HEK293 (cell line): ENCODE measurements at regions not wholly inside any gene's neighbourhood (a gene's known extent, or its start where the extent isn't known, plus 50 kb on each side); places are given as distances from the start of the nearest gene placed in this dataset.

Source experiments
- CTCF ChIA-PET: fragments of 350-600 bp; formaldehyde crosslinking; extraction: SDS; loops from one replicate; lab custom pipeline; 2021; ENCODE audit warnings: antibody characterized with exemption; lab: Yijun Ruan, JAX
- POLR2A ChIA-PET: fragments of 300-600 bp; formaldehyde crosslinking; extraction: SDS; loops from one replicate; lab custom pipeline; 2020; ENCODE audit warnings: antibody characterized with exemption, inconsistent platforms; lab: Yijun Ruan, JAX
- H3K27ac ChIP-seq: fragments of 200-500 bp; sonication (Bioruptor generic); 2 replicates; pipeline ENCODE4 v1.5.1; 2014; ENCODE audit warnings: low read depth, low read length, control low read depth, inconsistent platforms; ENCODE audit errors: extremely low read depth
- H3K36me3 ChIP-seq, 2 experiments: fragments of 200-500 bp in 1 of 2; sonication (Bioruptor generic) in 1 of 2; 1 replicate in 1 of 2; 2 replicates in 1 of 2; pipeline ENCODE4 v1.5.1; 2014 to 2017; ENCODE audit warnings: inconsistent platforms in 2 of 2, low read length in 2 of 2; ENCODE audit not compliant: control insufficient read depth in 2 of 2, insufficient read depth in 1 of 2
- H3K4me1 ChIP-seq: fragments of 200-500 bp; sonication (Bioruptor generic); 2 replicates; pipeline ENCODE4 v1.5.1; 2014; ENCODE audit warnings: mild to moderate bottlenecking, low read length, inconsistent platforms; ENCODE audit not compliant: control insufficient read depth, insufficient read depth
- H3K4me3 ChIP-seq: 2 replicates; pipeline ENCODE4 v1.5.1; 2011; ENCODE audit warnings: low read depth, mild to moderate bottlenecking, control low read depth, low read length, moderate library complexity
- H3K9me3 ChIP-seq: fragments of 200-500 bp; sonication (Bioruptor generic); 2 replicates; pipeline ENCODE4 v1.5.1; 2014; ENCODE audit warnings: low read depth, low read length, inconsistent platforms; ENCODE audit not compliant: control insufficient read depth, insufficient read depth
- BCL11B ChIP-seq: fragments of 450-650 bp; formaldehyde crosslinking; IDR thresholded peaks from 2 replicates; pipeline ENCODE4 v1.5.1; 2016; ENCODE audit warnings: low read depth, missing biosample characterization, missing genetic modification characterization
- GLI2 ChIP-seq: fragments of 450-650 bp; formaldehyde crosslinking; IDR thresholded peaks from 2 replicates; pipeline ENCODE4; 2017; ENCODE audit warnings: missing biosample characterization, missing genetic modification characterization, low read depth, borderline replicate concordance
- HOXA7 ChIP-seq: sonication (generic); formaldehyde crosslinking; IDR thresholded peaks from 2 replicates; pipeline ENCODE4 v1.8.1; 2022; ENCODE audit warnings: missing genetic modification reagents, borderline replicate concordance
- MYNN ChIP-seq: fragments of 450-650 bp; formaldehyde crosslinking; IDR thresholded peaks from 2 replicates; pipeline ENCODE4 v1.5.1; 2016; ENCODE audit warnings: missing biosample characterization, missing genetic modification characterization, borderline replicate concordance
- RBAK ChIP-seq: fragments of 450-650 bp; formaldehyde crosslinking; IDR thresholded peaks from 2 replicates; pipeline ENCODE4 v1.5.1; 2016; ENCODE audit warnings: missing biosample characterization, missing genetic modification characterization
- REST ChIP-seq: fragments of 450-650 bp; formaldehyde crosslinking; IDR thresholded peaks from 2 replicates; pipeline ENCODE4 v1.5.1; 2016; ENCODE audit warnings: missing biosample characterization, missing genetic modification characterization
- ZBTB1 ChIP-seq: fragments of 450-650 bp; formaldehyde crosslinking; IDR thresholded peaks from 2 replicates; pipeline ENCODE4 v1.5.1; 2016; ENCODE audit warnings: missing biosample characterization, missing genetic modification characterization
- ZBTB48 ChIP-seq: fragments of 450-650 bp; formaldehyde crosslinking; IDR thresholded peaks from 2 replicates; pipeline ENCODE4 v1.5.1; 2016; ENCODE audit warnings: missing biosample characterization, missing genetic modification characterization
- ZBTB7A ChIP-seq: fragments of 450-650 bp; formaldehyde crosslinking; IDR thresholded peaks from 2 replicates; pipeline ENCODE4 v1.5.1; 2016; ENCODE audit warnings: low read depth, missing biosample characterization, missing genetic modification characterization
- ZFP3 ChIP-seq: fragments of 450-650 bp; formaldehyde crosslinking; IDR thresholded peaks from 2 replicates; pipeline ENCODE4 v1.5.1; 2016; ENCODE audit warnings: low read depth, missing biosample characterization, missing genetic modification characterization
- ZNF146 ChIP-seq: fragments of 450-650 bp; formaldehyde crosslinking; IDR thresholded peaks from 2 replicates; pipeline ENCODE4 v1.5.1; 2016; ENCODE audit warnings: missing biosample characterization, missing genetic modification characterization
- ZNF174 ChIP-seq: fragments of 450-650 bp; formaldehyde crosslinking; IDR thresholded peaks from 2 replicates; pipeline ENCODE4 v1.5.0; 2017; ENCODE audit warnings: missing biosample characterization, mild to moderate bottlenecking, missing genetic modification characterization
- ZNF19 ChIP-seq: fragments of 450-650 bp; formaldehyde crosslinking; IDR thresholded peaks from 2 replicates; pipeline ENCODE4; 2016; ENCODE audit warnings: missing biosample characterization, missing genetic modification characterization, low read depth
- ZNF202 ChIP-seq: fragments of 450-650 bp; formaldehyde crosslinking; IDR thresholded peaks from 2 replicates; pipeline ENCODE4 v1.5.1; 2016; ENCODE audit warnings: missing biosample characterization, missing genetic modification characterization, borderline replicate concordance
- ZNF324 ChIP-seq: fragments of 450-650 bp; formaldehyde crosslinking; IDR thresholded peaks from 2 replicates; pipeline ENCODE4 v1.5.1; 2016; ENCODE audit warnings: missing biosample characterization, missing genetic modification characterization
- ZNF394 ChIP-seq: fragments of 450-650 bp; formaldehyde crosslinking; IDR thresholded peaks from 2 replicates; pipeline ENCODE4 v1.5.1; 2016; ENCODE audit warnings: missing biosample characterization, missing genetic modification characterization, mild to moderate bottlenecking, moderate library complexity, borderline replicate concordance
- ZNF473 ChIP-seq: fragments of 450-650 bp; formaldehyde crosslinking; IDR thresholded peaks from 2 replicates; pipeline ENCODE4 v1.5.1; 2017; ENCODE audit warnings: missing biosample characterization, missing genetic modification characterization
- ZNF501 ChIP-seq: fragments of 450-650 bp; formaldehyde crosslinking; IDR thresholded peaks from 2 replicates; pipeline ENCODE4 v1.5.1; 2016; ENCODE audit warnings: missing biosample characterization, missing genetic modification characterization
- ZNF555 ChIP-seq: fragments of 450-650 bp; formaldehyde crosslinking; conservative IDR thresholded peaks from 2 replicates; pipeline ENCODE4 v1.5.1; 2017; ENCODE audit warnings: missing biosample characterization, mild to moderate bottlenecking, missing genetic modification characterization, inconsistent platforms
- ZNF664 ChIP-seq: fragments of 450-650 bp; formaldehyde crosslinking; IDR thresholded peaks from 2 replicates; pipeline ENCODE4 v1.5.1; 2016; ENCODE audit warnings: missing biosample characterization, missing genetic modification characterization
- ZNF670 ChIP-seq: fragments of 450-650 bp; formaldehyde crosslinking; IDR thresholded peaks from 2 replicates; pipeline ENCODE4 v1.5.1; 2016; ENCODE audit warnings: missing biosample characterization, missing genetic modification characterization, low read depth
- ZNF677 ChIP-seq: fragments of 450-650 bp; IDR thresholded peaks from 2 replicates; pipeline ENCODE4 v1.5.0; 2018; ENCODE audit warnings: missing biosample characterization, mild to moderate bottlenecking, missing genetic modification characterization, moderate library complexity
- ZNF707 ChIP-seq: fragments of 450-650 bp; formaldehyde crosslinking; IDR thresholded peaks from 2 replicates; pipeline ENCODE4 v1.5.1; 2016; ENCODE audit warnings: missing biosample characterization, missing genetic modification characterization
- ZNF76 ChIP-seq: fragments of 450-650 bp; formaldehyde crosslinking; IDR thresholded peaks from 2 replicates; pipeline ENCODE4; 2016; ENCODE audit warnings: low read depth, missing biosample characterization, missing genetic modification characterization, borderline replicate concordance
- TF ChIP-seq, protein P1 (sequence below): fragments of 450-650 bp; formaldehyde crosslinking; IDR thresholded peaks from 2 replicates; pipeline ENCODE4 v1.5.1; 2016; ENCODE audit warnings: missing biosample characterization, missing genetic modification characterization
- TF ChIP-seq, protein P2 (sequence below): fragments of 450-650 bp; formaldehyde crosslinking; IDR thresholded peaks from 2 replicates; pipeline ENCODE4 v1.5.1; 2016; ENCODE audit warnings: missing biosample characterization, missing genetic modification characterization

GRCh38 chr20:11278461-11278860, 604.7 kb upstream of the JAG1 start:
- no peak for TF ChIP-seq ZNF76 (tag by site-specific recombination)
- no peak for TF ChIP-seq ZNF670
- no peak for TF ChIP-seq ZBTB1 (tag by site-specific recombination)
- no peak for TF ChIP-seq REST (tag by site-specific recombination)
- TF ChIP-seq RBAK (tag by site-specific recombination), result no peak
- no peak for TF ChIP-seq ZFP3
- no peak for TF ChIP-seq ZNF174
- TF ChIP-seq ZNF324 (tag by site-specific recombination), result no peak
- TF ChIP-seq ZNF146 (tag by site-specific recombination), result no peak
- no peak for TF ChIP-seq ZNF473 (tag by site-specific recombination)
- TF ChIP-seq, protein P1, sequence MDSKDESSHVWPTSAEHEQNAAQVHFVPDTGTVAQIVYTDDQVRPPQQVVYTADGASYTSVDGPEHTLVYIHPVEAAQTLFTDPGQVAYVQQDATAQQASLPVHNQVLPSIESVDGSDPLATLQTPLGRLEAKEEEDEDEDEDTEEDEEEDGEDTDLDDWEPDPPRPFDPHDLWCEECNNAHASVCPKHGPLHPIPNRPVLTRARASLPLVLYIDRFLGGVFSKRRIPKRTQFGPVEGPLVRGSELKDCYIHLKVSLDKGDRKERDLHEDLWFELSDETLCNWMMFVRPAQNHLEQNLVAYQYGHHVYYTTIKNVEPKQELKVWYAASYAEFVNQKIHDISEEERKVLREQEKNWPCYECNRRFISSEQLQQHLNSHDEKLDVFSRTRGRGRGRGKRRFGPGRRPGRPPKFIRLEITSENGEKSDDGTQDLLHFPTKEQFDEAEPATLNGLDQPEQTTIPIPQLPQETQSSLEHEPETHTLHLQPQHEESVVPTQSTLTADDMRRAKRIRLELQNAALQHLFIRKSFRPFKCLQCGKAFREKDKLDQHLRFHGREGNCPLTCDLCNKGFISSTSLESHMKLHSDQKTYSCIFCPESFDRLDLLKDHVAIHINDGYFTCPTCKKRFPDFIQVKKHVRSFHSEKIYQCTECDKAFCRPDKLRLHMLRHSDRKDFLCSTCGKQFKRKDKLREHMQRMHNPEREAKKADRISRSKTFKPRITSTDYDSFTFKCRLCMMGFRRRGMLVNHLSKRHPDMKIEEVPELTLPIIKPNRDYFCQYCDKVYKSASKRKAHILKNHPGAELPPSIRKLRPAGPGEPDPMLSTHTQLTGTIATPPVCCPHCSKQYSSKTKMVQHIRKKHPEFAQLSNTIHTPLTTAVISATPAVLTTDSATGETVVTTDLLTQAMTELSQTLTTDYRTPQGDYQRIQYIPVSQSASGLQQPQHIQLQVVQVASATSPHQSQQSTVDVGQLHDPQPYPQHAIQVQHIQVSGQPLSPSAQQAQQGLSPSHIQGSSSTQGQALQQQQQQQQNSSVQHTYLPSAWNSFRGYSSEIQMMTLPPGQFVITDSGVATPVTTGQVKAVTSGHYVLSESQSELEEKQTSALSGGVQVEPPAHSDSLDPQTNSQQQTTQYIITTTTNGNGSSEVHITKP (tag by site-specific recombination), result no peak
- no peak for TF ChIP-seq HOXA7 (CRISPR knock-in tag)
- TF ChIP-seq ZBTB48 (tag by site-specific recombination), result no peak
- TF ChIP-seq ZNF202 (tag by site-specific recombination), result no peak
- TF ChIP-seq ZBTB7A (tag by site-specific recombination), result no peak
- TF ChIP-seq BCL11B (tag by site-specific recombination), result no peak
- no peaks in the 10 kb centered on the region; the same call in 1 of the 2 replicates for H3K9me3 ChIP-seq
- POLR2A ChIA-PET, result no interaction called here
- no peaks in the 10 kb centered on the region for H3K4me1 ChIP-seq
- H3K27ac ChIP-seq, result no peak overlapping the region
- no peak overlapping the region for H3K4me3 ChIP-seq
- CTCF ChIA-PET, result interaction anchor here (0.6 to 0.7 kb wide), 2 partner anchors 11 to 145 kb away, joined by 4 to 5 read pairs; no protein-coding TSS in a partner anchor
- H3K36me3 ChIP-seq, result no peaks in the 10 kb centered on the region

- ChIA-PET POLR2A (no interaction called here), CTCF (interaction anchor here (0.6 kb wide), 1 partner anchor 690 kb away, joined by 4 read pairs; no protein-coding TSS in a partner anchor)
- Histone ChIP-seq H3K27ac (no peak overlapping the region), H3K36me3 (no peaks in the 10 kb centered on the region), H3K9me3 (no peaks in the 10 kb centered on the region; the same call in 1 of the 2 replicates), H3K4me3 (no peak overlapping the region), H3K4me1 (no peaks in the 10 kb centered on the region)
- TF ChIP-seq ZNF394 (tag by site-specific recombination) (no peak), MYNN (tag by site-specific recombination) (no peak), ZNF707 (tag by site-specific recombination) (no peak), ZNF19 (tag by site-specific recombination) (no peak), ZNF501 (tag by site-specific recombination) (no peak), ZNF555 (no peak), ZNF677 (tag by site-specific recombination) (no peak), GLI2 (tag by site-specific recombination) (no peak), ZNF664 (tag by site-specific recombination) (no peak)
- TF ChIP-seq, protein P2, sequence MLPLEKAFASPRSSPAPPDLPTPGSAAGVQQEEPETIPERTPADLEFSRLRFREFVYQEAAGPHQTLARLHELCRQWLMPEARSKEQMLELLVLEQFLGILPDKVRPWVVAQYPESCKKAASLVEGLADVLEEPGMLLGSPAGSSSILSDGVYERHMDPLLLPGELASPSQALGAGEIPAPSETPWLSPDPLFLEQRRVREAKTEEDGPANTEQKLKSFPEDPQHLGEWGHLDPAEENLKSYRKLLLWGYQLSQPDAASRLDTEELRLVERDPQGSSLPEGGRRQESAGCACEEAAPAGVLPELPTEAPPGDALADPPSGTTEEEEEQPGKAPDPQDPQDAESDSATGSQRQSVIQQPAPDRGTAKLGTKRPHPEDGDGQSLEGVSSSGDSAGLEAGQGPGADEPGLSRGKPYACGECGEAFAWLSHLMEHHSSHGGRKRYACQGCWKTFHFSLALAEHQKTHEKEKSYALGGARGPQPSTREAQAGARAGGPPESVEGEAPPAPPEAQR (tag by site-specific recombination), result no peak
Measured at GRCh38 chr20:11281240-11281639, 607.4 kb upstream of the JAG1 start.
